ENCODE measurements at regions not wholly inside any gene's neighbourhood (a gene's known extent, or its start where the extent isn't known, plus 50 kb on each side); places are given as distances from the start of the nearest gene placed in this dataset.

GRCh38 chr2:41943159-41943558 lies 104.7 kb upstream of the PKDCC start:
- no peak for DNase-seq

- DNase-seq = no peak
Observed at GRCh38 chr2:41944220-41944880, 103.5 kb upstream of the PKDCC start.

GRCh38 chr2:41947701-41948396 lies 100.0 kb upstream of the PKDCC start:
- no peak for DNase-seq

GRCh38 chr2:41948397-41948763 lies 99.4 kb upstream of the PKDCC start:
- no peak for DNase-seq

- no peak for DNase-seq
Observed at GRCh38 chr2:41949091-41949882, 98.5 kb upstream of the PKDCC start.

- DNase-seq = no peak
Observed at GRCh38 chr2:41949883-41950665, 97.7 kb upstream of the PKDCC start.

GRCh38 chr2:41950666-41950960 lies 97.2 kb upstream of the PKDCC start:
- no peak for DNase-seq

- DNase-seq = no peak
Observed at GRCh38 chr2:41954304-41955291, 93.2 kb upstream of the PKDCC start.

GRCh38 chr2:41955316-41956043 lies 92.3 kb upstream of the PKDCC start:
- no peak for DNase-seq

- no peak for DNase-seq
Observed at GRCh38 chr2:41957431-41957830, 90.4 kb upstream of the PKDCC start.

GRCh38 chr2:41958251-41958650 lies 89.6 kb upstream of the PKDCC start:
- DNase-seq = no peak

GRCh38 chr2:41958775-41959174 lies 89.0 kb upstream of the PKDCC start:
- DNase-seq = no peak

GRCh38 chr2:41959760-41960159 lies 88.1 kb upstream of the PKDCC start:
- no peak for DNase-seq

GRCh38 chr2:41962922-41963622 lies 84.7 kb upstream of the PKDCC start:
- DNase-seq = no peak

- DNase-seq = no peak
Observed at GRCh38 chr2:41963661-41964525, 83.9 kb upstream of the PKDCC start.

- no peak for DNase-seq
Observed at GRCh38 chr2:41965173-41965908, 82.5 kb upstream of the PKDCC start.

GRCh38 chr2:41965909-41966295 lies 81.9 kb upstream of the PKDCC start:
- DNase-seq = no peak

GRCh38 chr2:41966431-41966893 lies 81.4 kb upstream of the PKDCC start:
- DNase-seq = no peak

GRCh38 chr2:41966920-41967319 lies 80.9 kb upstream of the PKDCC start:
- DNase-seq = no peak
